T47D (cell line): ENCODE measurements at regions not wholly inside any gene's neighbourhood (a gene's known extent, or its start where the extent isn't known, plus 50 kb on each side); places are given as distances from the start of the nearest gene placed in this dataset.

Experiments
- DNase-seq, 2 experiments: peaks; one replicate each; pipeline versions ENCODE4 v3.0.0 to v3.0.0-alpha.2; 2011 to 2012; ENCODE audit warnings: low read depth in 1 of 2, low spot score in 1 of 2
- JUND ChIP-seq: IDR thresholded peaks from 2 replicates; pipeline ENCODE4 v1.6.1; 2012; ENCODE audit warnings: low read depth
- in situ Hi-C: cut with HindIII; loops from 2 replicates; pipeline ENCODE4 v1.10.0; 2016; ENCODE audit warnings: low sequenced_read_pairs, low pct_unique_long_range_greater_than_20kb

DNA sequence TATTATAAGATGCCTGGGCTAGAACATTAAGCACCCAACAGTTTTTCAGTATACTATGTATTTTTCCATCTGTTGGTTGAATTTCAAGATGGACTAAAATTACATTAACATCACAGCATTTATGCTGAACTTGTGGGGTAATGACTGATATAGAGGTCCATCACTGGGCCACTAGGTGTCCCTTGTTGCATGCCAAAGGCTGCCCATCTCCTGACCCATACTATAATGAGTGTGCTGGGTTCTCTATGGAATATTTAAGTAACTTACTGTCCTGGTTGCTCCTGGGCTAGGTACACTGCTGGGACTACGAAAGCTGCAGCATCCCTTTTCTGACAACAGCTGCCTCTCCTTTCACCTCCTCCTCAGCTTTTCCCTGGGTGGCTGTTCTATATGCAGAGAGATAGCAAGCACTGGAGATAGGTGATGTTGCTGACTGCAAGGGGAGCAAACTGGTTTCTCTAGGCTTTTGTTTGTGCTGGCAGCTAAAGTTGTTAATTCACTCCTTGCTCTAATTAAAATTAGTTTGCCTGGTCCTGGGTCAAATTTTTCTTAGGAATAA lies 138.6 kb upstream of the TRHDE start:
- TF ChIP-seq JUND, result no peak

DNA sequence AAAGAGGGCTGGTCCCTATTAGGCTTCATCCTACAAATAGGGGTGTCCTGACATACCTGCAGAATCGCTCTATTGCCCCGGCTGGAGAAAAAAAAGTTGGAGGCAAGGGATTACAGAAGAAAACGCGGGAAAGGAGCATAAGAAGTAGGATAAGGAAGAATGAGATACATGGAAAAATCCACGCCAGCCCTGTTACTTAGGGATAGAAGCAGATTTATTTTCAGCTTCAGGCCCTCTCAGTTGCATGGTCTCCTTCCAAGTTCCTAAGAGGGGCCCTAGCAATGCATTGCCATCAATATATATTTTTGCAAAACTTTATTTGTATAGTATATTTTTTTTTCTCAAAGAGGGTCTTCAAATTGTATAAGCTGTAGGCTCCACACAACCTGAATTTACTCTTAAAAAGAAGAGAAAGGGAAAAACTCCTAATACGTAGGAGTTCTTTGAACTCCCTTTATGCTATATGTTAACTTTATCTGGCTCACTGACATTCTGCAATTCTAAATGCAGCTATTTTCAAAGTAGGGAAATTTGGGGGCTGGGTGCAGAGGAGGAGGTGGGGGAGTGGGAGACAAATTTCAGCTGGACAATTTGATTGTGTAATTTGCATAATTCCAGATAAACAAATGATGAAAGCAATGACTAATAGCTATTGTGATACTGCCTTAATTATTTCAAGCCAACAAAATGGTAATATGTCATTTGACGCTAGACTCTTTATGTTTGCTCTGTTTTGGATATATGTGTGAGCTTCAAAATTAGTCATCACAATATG lies 137.7 kb upstream of the TRHDE start:
- in situ Hi-C loops, result no loop called here
- TF ChIP-seq JUND, result no peak
- no peak for DNase-seq

More for the DNA sequence above, 138.6 kb upstream of the TRHDE start:
- no peak for DNase-seq
- in situ Hi-C loops, result no loop called here

DNA sequence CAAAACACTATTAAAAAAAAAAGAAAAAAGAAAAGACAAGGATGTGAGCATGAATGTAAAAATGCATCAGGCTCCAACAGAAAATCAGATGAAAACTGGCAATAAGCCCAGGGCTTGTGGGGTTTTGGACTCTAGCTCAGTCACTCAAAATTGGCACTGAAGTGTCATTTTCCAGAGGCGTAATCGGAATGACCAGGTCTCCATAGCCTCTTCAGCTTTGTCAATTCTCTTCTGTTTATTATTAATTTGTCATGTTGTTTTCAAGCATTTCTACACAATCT lies 137.2 kb upstream of the TRHDE start:
- no peak for TF ChIP-seq JUND
- no peak for DNase-seq
- in situ Hi-C loops, result no loop called here

DNA sequence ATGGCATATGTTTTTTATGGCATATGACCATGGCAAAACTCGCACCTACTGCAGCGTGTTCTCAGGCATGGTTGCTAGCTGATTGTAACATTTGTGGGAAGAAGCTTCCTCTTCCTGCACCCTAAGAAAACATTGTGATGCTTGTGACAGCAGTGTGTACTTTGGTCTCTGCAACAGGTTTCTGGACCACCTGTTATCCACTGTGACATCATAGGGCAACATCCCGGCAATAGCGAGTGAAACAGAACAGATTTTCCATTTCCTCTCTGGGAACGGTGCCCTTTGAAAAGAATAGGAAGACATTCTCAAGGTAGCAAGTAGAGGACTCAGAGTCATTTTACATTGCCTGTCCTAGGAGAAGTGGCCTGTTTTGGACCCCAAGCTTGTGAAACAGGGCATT lies 135.4 kb upstream of the TRHDE start:
- DNase-seq, result no peak
- TF ChIP-seq JUND, result no peak
- in situ Hi-C loops, result no loop called here

DNA sequence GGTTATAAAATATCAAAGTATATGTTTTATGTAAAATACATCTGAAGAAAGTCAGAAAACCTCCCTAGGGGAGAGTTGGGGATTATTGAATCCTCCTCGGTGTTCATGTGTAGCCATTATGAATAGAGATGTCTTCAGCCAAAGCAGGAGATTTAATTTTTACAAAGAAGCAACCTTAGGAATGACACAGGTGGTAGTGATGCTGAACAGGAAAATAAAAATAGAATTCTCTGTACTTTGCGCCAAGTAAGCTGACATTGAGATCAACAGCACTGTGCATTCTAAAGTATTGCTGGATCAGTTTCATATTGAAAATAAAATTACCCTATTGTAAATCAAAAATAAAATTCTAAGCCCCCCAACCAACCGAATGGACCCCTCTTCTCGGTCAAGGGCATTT lies 132.8 kb upstream of the TRHDE start:
- no peak for DNase-seq
- TF ChIP-seq JUND, result no peak
- in situ Hi-C loops, result no loop called here

DNA sequence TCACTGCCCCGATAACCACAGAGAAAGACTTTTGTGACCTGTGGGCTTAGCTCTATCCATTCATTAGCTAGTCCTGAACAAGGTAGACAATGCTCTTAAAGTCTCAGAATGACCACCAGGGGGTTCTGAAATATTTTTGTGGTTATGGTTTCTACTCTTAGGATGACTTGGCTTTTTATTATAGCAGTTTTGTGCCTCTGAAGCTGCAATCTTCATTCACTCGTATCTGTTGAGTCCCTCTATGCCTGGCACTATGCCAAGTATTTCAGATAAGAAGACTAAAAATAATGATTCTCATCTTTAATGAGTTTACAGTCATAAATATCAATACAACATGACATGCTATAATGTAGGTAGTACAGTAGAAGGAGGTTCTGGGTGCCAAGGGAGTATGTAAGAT lies 130.8 kb upstream of the TRHDE start:
- no peak for TF ChIP-seq JUND
- in situ Hi-C loops, result no loop called here
- DNase-seq, result peak in 1 of 2 experiments; percentile 15

DNA sequence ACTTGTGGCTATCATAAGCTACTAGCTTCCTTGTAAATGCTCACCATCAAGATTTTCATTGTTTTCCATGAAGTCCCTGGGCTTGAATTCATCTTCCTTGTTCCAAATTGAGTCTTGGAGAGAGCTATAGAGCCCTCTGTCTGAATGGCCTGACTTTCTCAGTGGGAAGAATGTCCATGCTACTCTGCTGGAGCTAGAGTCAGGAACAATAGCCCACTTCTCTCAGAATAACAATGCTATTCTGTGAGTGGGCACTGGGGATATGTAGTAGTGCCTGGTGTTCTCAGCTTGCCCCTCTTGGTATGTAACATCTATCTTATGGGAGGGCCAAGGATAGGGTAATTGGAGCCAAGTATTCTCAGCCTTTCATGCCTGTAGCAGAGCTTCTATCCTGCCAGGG lies 127.6 kb upstream of the TRHDE start:
- no peak for DNase-seq
- in situ Hi-C loops, result no loop called here
- no peak for TF ChIP-seq JUND

DNA sequence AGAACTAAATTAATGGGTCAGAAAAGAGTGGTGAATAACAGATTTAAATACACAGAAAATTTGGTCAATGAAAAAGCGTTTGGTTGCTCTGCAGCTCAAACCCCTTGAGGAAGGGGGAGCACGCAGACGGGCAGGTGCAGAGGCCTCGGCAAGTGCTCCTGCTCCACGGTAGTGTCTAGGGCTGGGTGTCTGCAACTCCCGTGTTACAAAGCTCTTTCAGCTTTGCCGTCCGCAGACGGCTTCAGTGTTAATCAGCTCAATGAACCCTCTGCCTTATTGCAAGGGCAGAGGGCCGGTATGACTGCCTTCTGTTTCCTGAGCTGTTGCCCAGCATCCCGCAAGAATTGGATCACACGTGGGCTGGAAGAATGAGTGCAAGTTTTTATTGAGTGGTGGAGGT lies 125.7 kb upstream of the TRHDE start:
- DNase-seq, result peak in 1 of 2 experiments; percentile 12
- TF ChIP-seq JUND, result no peak
- in situ Hi-C loops, result no loop called here

DNA sequence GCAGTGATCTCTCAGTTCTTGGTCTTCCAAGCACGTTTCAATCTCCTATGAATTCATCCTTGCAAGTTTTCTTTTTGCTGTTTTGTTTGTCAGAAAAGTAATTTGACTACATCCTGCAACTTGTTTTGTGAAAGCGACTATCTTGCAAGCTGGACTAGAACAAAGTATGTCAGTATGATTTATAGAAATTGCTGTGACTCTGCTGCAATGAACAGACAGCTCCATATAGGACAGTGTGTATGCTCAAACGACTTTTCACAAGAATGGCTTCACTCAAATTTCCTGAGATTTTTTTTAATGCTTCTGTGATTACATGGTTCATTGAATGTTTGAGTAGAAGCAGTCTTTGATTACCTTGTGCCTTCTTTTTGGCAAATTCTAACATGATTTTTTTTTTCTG lies 123.5 kb upstream of the TRHDE start:
- DNase-seq, result no peak
- TF ChIP-seq JUND, result no peak
- in situ Hi-C loops, result no loop called here

DNA sequence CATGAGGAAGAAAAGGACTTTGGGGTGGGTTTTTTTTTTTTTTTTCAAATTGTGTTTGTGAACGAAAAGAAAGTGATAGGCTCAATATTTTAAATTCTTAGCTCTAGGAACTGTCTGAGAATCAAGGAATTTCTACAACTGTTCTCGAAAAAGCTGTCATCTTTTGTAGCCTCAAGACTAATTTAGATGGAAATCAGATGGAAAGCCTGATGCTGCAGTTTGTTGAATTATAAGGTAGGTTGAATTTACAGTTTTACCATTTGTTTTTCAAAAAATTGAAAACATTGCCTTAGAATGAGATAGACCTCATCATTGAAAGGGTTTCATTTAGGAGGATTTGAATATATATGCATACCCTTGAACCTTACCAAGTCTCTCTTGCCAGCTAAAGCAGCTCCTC lies 109.3 kb upstream of the TRHDE start:
- in situ Hi-C loops, result no loop called here
- TF ChIP-seq JUND, result no peak
- no peak for DNase-seq

DNA sequence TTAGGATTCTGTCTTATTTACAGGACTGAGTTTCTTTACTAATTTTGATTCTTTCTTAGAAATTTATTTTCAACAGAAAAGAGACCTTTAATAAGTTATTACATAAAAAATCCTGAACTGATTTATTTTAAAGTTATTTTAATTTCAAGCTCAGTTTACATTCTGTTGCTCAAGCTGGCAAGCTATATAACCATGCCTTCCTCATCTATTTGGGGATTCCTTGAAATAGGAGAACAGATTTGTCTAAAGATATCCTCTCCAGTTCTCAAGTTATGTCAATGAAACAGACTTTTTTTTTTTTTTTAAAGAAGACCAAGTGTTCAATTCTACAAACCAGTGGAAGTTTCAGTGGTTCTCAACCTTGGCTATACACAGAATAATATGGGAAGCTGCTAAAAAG lies 103.3 kb upstream of the TRHDE start:
- in situ Hi-C loops, result no loop called here
- TF ChIP-seq JUND, result no peak
- DNase-seq, result no peak

DNA sequence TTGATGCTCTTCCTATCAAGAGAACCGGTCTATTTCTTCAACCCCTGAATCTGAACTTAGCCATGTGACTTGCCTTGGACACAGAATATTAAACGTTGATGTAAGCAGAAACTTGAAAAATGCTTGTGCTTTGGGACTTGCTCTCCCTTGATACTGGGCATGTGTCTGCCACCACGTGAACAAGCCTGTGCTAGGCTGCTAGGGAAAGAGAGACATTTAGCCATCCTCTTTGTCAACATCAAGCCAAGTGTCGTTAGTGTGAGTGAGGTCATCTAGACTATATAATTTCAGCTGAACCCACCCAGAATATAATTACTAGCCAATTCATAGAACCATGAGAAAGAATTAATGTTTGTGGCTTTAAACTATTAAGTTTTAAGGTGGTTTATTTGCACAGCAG lies 98.2 kb upstream of the TRHDE start:
- in situ Hi-C loops, result no loop called here
- TF ChIP-seq JUND, result no peak

DNA sequence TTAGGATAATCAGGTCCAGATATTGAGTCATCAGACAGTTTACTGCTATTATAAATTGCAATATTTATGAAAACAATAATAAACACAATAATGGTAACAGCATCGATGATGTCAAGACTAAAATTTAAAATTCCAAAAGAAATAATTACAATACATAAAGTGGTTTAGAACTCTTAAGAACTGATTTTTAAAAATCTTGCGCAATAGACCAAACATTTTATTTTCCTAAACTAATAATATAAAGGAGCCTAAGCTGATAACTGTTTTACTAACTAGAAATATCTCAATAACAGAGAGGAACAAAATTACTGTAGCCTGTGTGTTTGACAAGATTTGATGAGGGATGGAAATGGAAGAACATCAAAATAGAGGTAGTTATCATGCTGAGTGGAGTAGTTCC lies 93.9 kb upstream of the TRHDE start:
- no peak for TF ChIP-seq JUND
- no peak for DNase-seq
- in situ Hi-C loops, result no loop called here

More for the DNA sequence above, 98.2 kb upstream of the TRHDE start:
- no peak for DNase-seq

DNA sequence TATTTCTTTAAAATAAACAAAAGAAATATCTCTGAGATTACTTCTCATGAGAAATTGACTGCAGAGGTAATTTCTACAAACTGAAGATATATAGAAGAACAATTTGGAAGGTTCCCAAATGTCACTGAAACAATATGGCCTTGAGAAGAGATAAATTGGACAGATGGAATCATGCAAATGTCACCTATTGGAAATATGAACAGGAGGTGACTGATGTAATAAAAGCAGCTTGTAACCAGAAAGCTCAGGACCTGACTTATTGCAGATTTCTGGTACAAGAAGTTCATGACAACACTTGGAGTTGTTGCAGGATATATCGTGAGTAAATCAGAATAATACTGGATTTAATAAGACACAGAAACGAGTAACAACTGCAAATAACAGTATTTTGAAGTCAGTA lies 93.3 kb upstream of the TRHDE start:
- DNase-seq, result no peak
- in situ Hi-C loops, result no loop called here
- no peak for TF ChIP-seq JUND
